ENCODE measurements at regions not wholly inside any gene's neighbourhood (a gene's known extent, or its start where the extent isn't known, plus 50 kb on each side); places are given as distances from the start of the nearest gene placed in this dataset.

DNA sequence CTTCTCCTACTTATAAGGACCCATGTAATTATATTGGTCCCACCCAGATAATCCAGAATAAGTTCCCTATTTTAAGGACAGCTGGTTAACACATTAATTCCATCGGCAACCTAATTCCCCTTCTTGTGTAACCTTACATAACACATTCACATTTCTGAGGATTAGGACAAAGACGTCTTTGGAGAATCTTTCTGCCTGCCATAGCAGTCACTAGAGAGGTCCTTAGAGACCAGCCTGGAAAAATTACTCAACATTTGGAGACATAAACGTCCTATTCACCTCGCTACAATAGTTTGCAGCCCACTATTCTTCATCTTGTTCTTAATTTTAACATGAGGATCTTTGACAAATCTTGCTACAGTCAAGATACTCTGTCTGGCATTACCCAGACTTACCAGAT is 100.1 kb downstream of the MAFB start:
- no peak for DNase-seq

DNA sequence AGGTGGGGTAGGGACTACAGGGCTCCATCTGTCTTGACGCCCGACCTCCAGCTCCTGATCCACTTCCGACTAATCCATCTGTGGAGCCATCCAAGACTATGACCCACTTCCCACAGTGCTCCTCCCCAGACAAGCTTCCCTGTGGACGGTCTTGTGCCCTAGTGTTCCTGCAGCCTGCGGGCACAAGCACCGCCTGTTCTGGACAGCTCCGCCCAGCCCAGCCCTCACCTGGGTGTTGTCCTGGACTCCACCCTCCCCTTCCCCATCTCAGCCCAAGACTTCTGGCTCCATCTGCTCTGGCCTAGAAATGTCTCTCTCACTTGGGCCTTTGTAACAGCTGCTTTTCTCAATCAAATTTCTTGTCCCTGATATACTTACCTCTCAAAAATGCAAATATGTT is 102.0 kb downstream of the MAFB start:
- DNase-seq = no peak

DNA sequence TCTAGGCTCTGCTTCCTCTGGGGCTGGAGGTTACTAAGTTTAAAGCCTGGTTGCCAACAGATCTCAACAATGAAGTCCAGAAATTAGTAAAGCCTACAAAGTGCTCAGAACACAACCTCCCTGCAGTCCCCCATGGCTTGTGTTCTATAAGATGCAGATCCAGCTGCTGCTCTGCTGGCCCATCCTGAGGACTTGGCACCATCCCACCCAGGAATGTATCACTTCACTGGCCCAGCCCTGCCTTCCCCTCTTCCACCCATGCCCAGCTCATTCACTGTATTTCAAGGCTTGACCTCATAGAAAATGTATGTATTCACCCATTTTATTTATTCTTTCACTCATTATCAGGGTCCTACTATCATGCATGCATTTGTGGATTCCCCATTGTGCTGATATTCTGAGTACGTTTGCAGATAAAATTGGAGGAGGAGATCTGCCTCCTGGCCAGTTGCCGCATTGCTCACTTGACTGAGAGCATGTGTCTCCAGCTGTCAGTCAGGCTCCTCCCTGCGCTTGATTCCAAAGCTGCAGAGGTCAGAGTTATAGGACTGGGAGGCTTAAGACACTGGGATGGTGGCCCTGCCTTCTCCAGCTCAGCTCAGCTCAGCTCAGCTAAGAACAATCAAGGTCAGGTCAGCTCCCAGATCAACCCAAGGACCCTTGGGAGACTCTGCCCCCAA is 104.8 kb downstream of the MAFB start:
- DNase-seq = no peak

DNA sequence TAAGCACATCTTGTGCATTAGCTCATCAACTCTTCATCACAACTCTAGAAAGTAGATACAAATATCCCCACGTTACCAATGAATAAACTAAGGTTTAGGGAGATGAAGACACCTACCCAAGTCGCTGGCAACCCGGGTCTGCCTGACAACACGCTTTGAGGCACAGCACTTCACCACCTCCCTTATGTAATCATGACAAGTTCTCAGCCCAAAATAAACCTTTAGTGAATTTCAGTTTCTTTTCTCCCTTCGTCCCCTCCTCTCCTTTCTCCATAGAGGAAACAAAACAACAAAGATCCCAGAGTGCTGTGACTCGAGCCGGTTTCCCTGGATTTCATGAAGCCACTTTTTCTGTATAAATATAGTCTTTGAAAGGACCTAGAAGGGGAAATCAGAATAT is 105.4 kb downstream of the MAFB start:
- no peak for DNase-seq

DNA sequence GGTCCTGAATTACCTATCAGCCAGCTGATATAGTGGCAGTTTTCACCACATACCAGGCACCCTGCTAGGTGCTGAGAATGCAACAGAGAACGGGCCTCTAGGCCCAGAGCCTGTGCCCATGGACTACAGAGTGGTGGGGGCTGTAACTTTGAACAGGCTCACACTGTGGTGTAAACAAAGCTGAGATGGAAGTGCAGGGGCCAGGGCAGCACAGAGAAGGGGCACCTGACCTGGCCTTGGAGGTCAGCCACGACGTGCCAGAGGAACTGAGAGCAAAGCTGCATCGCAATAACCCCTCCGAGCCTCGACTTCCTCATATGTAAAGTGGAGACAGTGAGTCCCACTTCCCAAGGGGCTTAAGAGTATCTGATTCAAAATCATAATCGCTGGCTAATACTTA is 105.8 kb downstream of the MAFB start:
- no peak for DNase-seq

DNA sequence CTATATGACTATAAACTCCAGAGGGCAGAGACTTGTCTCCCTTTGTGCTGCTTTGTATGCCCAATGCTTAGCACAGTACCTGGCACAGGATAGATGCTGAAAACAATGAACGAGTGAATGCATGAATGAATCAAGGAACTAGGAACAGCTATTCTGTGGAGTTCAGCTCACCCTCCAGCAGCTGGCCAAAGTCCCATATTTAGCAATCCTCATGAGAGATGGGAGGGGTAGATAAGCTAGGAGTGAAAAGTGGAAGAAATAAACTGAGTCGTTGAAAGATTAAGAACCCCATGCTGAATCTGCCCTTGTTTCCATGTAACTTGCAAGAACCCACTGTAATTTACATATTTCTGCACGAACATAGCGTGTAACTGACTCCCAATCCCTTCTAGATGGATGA is 106.5 kb downstream of the MAFB start:
- DNase-seq = no peak

DNA sequence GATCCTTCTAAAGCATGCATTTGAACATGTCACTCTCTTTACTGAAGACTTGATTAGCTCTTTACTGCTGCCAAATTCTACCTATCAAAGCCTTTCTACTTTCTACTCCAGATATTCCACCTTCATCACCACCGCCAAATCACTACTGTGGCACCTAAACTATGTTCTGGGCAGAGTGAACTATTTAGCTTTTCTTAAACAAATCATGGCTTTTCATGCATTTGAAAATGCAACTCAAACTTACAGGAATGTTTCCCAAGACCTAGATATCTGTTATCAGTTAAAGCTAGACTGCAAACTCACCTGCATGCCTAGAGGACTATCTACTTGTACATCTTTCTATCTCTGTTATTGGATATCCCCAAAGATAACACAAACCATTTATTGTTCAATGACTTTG is 109.3 kb downstream of the MAFB start:
- no peak for DNase-seq

DNA sequence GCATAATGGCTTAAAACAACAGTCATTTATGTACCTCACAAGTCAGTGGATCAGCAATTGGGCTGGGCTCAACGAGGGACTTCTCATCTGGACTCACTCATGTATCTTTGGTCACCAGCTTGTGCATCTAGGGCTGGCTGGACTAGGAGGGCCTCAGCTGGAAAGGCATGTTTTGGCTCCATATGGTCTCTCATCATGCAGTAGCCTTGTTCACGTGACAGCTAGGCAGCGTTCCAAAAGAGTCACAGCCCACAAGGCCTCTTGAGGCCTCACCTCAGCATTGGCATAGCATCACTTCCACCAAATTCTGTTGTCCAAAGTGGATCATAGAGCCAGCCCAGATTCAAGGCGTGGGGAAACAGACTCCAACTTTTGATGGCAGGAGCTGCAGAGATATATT is 110.1 kb downstream of the MAFB start:
- DNase-seq = no peak

- DNase-seq = no peak
These were observed 113.2 kb downstream of the MAFB start for GRCh38 chr20:40575851-40576250.

GRCh38 chr20:40572251-40572650 is 116.8 kb downstream of the MAFB start:
- no peak for DNase-seq

DNA sequence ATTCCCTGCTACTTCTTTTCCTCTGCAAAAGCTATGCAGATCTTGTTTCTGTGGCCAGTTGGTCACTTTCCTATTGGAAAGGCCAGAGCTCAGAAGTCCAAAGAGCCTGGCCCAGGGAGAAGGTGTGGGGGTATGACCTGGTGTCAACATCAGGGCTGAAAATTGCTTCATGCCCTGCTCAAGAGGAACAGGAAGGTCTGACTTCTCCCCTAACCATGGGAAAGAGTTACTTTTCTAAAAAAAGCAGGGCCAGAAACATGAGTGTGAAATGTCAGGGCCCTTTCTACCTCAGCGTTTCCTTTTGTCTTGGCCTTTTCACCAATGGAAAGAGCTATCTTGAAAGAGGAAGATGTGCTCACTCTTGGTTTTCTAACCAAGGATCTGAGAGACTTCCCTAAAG is 117.4 kb downstream of the MAFB start:
- peak; percentile 44 for DNase-seq

GRCh38 chr20:40568200-40568599 is 120.8 kb downstream of the MAFB start:
- DNase-seq = no peak

DNA sequence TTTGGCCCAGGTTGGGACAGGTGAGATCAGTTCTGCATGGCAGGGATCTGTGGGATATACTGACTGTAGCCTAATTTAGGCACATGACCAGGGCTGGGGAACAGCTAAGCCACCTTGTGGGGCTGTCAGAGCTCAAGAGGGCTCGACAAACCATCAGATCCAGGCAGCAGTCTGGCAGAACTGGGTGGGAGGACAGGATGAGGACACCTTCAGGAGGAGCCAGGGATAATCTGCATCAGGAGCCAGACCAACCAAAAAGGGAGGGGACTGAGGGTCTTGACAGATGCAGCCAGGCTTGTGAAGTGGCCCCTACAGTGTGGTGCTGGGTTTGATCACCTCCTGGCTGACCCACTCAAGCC is 123.4 kb downstream of the MAFB start:
- DNase-seq = no peak

DNA sequence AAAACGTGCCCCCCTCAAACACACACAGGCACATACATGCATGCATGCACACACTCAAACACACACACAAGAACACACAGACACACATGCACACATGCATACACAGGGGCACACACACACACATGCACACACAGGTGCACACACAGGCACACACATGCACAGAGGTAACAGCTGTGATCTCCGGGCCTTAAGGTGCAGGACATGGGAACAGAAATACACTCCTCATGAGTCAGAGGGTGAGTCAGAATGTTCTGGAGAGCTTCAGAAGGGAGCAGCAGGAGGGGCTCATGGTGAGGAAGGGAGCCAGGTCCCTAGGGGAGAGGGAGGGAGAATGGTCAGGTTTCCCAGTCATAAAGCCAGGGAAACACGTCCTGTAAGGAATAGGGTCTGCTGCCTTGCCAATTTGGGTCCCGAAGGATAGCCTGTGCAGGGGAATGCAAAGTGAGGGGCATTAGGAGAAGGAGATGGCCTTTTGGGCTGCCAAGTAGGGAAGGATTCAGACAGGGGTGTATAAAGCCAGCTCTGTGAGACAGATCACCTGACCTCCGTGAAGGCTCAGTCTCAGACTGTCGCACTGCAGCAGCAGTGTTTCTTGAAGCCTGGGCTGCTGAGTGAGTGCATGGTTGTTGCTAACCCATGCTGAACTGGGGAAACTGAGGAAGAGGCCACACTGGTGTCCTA is 123.9 kb downstream of the MAFB start:
- no peak for DNase-seq

DNA sequence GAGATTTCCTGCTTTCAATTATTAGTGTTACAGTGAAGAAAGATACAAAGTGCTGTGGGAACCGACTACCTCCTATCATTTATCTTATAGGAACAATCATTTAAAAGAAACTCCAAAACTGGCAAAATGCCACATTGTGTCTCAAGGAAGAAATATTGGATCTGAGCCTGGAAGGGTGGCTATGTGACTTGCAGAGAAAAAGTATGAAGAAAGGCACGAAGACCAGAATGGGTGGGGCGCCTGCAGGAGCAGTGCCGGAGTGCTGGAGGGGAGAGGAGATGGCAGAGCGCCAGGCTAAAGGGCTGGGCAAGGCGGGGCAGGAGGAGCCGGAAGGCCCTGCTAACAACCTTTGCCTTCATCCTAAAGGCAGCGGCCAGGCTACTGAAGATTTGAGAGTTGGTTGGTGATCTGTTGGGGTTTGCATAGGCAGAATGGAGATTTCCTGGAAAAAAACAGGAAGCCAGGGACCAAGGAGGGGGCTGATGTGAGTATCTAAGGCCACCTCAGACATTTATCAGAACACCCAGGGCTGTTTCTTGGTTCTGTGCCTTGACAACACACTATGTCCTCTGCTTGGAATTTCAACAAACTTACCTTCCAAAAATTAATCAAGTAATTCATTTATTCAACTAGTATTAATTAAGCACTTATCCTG is 125.6 kb downstream of the MAFB start:
- DNase-seq = no peak

DNA sequence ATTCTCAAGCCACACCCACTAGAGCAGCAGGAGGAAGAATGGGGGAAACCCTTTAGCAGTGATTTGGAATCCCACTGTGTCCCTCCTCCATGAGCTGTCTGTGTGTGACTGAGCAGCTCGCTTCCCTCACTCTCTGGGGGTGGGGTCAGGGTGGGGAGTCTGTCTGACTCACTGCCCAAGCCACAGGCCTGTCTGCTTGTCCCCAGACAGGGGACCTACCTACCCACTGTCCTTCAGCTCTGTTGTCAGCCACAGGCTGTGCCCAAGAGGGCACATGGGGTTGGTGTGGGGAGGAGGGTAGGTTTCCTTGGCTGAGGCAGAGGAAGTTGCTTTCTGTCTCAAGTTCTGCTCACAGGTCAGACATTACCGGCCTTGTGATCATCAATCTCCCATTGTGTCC is 127.0 kb downstream of the MAFB start:
- peak; percentile 82 for DNase-seq

DNA sequence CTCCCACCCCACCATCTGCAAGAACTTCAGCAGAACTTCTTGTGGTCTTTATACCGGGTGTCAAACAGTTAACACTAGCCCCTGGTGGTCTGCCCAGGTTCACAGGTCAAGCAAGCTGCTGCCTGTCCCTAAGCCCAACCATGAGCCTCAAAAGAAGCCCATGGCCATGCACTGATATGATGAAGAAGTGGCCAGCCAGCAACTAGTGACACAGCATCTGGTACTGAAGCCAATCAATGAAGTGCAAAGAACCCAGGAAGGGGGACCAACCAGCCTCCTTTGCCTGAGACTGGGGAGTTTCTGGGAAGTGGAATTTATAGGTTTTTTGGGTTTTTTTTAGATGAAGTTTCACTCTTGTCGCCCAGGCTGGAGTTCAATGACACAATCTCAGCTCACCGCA is 127.8 kb downstream of the MAFB start:
- DNase-seq = no peak

- DNase-seq = no peak
These were observed 130.8 kb downstream of the MAFB start for GRCh38 chr20:40558212-40558611.

- DNase-seq = no peak
These were observed 137.9 kb downstream of the MAFB start for GRCh38 chr20:40551125-40551530.

GRCh38 chr20:40547483-40548091 is 141.4 kb downstream of the MAFB start:
- DNase-seq = no peak

GRCh38 chr20:40545478-40545877 is 143.6 kb downstream of the MAFB start:
- no peak for DNase-seq

- DNase-seq = no peak
These were observed 147.0 kb downstream of the MAFB start for GRCh38 chr20:40542065-40542464.

DNA sequence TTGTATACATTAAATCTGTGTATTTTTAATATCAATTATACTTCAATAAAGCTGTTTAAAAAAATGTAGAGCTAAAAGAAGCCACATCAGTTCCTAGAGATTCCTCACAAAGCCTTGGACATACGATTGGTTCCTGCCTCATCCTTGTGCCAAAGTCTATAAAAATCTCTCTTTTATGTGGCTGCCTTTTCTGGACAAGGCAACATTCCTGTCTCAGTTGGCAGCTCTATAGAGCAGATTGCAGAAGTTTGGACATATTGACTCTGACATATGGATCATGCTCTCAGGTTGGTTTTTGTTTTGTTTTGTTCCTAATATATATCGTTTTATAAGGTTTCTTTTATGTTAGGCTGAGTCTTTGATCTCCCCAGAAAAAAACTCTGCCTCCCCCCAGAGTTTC is 148.9 kb downstream of the MAFB start:
- DNase-seq = no peak

DNA sequence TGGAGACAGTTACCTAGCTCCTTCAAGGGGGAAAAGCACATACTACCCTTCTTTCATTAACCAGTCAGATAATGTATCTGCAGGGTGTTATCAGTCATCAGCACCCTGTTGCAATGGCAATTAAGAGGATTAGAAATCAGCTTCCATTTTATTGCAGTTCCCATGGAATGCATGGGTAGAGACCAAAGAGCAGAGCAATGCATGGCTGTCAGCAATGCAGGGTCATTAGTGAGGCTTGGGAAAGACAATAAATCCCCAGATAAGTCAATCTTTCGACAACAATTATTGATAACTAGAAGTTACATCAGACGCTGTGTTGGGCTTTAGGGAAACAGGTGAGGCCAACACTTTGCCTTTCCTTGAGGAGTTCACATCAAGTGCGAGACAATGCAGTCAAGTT is 150.9 kb downstream of the MAFB start:
- DNase-seq = no peak

Measured in CD4-positive, alpha-beta T cell treated with Interleukin-15 for 1 hour (primary cell).